Stimulated activated CD4-positive, alpha-beta T cell treated with anti-CD3 and anti-CD28 coated beads, Interleukin-2, amount 100 ng/mL, for 4 hours (primary cell): ENCODE measurements at regions not wholly inside any gene's neighbourhood (a gene's known extent, or its start where the extent isn't known, plus 50 kb on each side); places are given as distances from the start of the nearest gene placed in this dataset.

Experiments
- DNase-seq: peaks from one replicate; pipeline ENCODE4 v3.0.0-alpha.2; 2020; ENCODE audit warnings: low read depth

DNA sequence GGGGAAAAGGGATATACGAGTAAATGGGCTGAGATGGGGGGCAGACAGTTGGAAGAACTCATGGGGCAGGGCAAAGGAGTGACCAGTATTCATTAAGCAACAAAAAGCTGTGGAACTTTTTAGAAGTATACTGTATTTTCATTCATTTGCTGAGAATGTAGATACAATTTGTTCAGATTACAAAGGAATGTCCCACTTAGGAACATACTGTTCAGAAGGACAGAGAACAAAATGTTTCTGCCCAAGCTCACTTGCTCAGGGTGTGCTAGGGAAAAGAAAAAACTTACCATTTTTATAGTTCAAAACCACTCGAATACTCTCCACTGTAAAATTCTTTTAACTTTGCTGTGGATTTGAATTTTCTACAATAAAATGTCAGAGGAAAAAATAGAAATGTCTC lies 135.2 kb upstream of the AFF2 start:
- no peak for DNase-seq

DNA sequence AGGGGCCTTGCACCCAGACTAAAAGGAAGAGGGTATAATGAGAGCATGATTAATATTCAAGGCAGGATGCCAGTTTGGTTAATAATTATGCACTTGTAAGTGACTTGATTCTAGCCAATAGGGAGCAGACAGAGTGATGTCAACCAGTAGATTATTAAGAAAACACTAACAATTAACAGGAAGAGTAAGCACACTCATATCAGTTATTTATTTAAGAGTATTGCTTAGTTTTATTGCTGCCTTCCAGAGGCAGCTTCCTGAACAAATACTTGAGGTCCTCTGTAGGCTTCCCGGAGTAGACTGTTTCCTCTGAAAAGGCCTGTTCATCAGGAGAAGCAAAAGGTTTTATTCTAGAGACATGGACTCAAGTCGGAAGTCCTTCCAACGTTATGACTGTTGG lies 129.1 kb upstream of the AFF2 start:
- no peak for DNase-seq

DNA sequence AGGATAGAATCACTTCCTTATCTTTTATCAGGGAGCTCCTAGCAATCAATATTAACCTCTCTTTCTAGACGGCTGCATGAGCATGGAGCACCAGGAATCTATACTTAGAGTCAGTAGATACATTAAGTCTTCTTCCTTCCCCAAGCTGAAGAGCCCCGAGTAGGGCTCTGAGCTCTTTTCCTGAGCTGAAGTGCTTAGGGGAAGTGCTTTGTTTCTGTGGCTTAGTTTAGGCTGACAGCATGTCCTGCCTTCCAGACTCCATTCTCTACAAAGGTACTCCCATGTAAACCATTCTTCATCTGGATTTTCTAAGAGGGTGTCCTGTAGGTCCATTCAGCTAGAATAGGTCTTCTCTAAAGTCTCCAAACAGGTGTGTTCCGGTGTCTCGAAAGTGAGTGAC lies 127.5 kb upstream of the AFF2 start:
- no peak for DNase-seq

DNA sequence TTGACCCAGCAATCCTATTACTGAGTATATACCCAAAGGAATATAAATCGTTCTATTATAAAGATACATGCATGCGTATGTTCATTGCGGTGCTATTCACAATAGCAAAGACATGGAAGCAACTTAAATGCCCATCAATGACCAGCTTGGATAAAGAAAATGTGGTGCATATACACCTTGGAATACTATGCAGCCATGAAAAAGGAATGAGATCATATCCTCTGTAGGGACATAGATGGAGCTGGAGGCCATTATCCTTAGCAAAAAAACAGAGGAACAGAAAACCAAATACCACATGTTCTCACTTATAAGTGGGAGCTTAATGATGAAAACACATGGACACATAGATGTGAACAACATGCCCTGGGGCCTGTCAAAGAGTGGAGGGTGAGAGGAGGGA lies 124.1 kb upstream of the AFF2 start:
- DNase-seq: no peak

DNA sequence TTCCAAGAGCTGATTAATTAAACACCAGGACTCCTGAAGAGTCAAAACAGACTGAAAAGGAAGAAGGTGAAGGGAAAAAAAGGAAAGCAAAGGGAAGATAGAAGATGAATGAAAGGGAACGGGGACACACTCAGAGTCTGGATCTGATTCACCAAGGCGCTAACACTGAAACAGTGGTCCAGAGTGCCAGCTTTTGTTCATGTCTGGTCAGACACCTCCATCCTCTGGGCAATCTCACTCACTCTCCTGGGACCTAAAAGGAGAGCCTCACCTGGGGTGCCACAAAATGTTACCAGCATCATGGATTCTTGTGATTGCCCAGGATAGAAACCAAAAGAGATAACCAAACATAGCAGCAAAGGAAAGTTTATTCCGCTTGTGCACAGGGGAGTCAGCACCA lies 120.3 kb upstream of the AFF2 start:
- DNase-seq: no peak

DNA sequence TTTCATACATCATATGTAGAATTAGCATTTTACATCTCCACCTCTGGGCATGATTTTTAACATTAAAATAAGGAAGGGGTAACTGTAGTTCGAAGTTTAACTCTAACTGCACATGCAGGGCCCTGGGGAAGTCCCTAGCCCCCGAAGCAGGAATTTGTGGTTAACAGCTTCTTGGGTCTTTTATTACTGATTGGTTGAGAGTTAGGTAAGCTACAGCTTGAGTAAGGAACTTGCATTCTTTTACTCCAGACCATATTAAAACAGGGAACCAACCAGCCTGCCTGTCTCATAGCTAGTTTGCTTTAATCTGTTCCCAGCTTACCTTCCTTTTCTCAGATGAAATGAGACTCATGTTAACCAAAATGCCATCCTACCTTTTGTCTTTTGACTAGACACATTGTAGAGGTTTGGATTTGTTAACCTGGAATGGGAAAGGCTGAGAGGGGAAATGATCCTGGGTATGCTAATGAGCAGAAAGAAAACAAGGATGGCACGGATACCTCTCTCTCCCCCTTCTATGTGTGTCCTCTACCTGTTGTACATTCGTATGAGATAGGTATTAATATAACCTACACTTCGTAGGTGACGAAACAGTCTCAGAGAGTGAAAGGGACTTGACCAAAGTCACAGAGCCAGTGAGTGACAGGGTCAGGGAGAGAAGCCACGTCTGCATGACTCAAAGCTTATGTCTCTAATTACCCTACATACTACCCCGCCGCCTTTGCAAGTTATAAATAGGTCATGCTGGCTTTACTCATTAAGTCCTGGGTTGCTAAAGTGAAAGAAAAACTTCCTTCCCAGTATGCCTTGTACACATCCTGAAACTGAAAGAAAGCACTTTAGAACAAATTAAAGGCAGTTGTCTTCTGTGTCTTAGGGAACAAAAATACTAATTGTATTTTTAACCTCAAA lies 119.5 kb upstream of the AFF2 start:
- DNase-seq: peak; percentile 42

DNA sequence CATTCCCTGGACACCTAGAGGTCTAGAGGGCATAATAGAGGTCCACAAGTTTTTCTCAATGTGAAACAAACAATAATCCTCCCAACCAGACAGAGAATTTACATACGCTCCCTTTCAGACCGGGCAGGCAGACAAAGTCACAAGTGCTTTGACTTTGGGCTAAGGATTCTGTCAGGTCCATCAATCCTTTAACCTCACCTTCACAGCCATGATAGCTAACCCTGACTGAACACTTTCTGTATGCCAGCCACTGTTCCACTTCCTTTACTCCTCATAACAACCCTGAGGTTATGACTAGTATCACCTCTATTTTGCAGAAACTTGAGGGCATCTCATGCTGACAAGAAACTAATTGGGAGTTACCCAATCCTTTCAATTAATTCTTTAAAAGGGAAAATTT lies 118.8 kb upstream of the AFF2 start:
- no peak for DNase-seq

DNA sequence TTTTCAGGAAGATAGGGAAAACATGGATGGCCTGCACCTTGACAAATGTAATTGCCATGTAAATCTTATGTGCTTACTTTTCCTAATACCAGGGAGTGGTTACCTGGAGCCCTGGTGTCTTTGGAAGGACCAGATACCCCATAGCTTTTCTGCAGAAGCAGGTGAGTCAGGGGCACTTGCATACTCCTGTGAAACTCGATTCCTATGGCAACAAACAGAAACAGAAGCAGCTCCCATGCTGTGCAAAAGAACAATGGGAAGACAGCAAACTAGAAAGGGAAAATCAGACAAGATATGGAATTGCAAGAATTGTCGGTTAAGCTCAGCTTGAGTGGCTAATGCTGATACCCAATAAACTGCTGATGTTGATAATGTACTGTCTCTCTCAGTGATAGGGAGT lies 117.4 kb upstream of the AFF2 start:
- no peak for DNase-seq

DNA sequence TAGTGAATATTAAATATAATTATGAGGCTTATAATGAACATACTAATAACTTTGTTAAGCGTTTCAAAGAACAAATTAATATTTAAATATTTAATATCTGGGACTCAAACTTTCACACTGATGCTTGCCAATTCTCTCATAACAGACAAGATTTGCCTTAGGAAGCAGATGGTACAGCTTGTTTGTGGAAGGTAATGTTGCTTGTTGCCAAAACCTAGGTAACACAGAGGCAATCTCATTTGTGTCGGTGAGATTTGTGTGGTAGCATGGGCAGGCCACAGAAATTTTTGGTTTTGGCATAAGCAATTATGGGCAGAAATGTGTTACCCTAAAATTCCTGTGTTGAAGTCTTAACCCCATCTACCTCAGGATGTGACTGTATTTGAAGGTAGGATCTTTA lies 114.9 kb upstream of the AFF2 start:
- DNase-seq: no peak

DNA sequence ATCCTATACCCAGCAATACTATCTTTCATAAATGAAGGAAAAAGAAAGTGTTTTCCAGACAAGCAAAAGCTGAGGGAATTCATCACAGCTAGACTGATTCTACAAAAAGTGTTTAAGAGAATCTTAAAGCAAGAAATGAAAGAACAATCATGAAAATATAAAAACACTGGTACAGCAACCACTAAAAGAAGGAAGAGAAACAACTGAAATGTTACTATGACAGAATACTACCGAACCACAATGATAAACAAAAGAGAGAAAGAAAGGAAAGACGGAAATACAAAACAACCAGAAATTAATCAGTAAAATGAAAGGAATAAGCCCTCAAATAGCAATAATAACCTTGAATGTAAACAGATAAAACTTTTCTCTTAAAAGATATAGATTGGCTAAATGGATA lies 110.8 kb upstream of the AFF2 start:
- no peak for DNase-seq

DNA sequence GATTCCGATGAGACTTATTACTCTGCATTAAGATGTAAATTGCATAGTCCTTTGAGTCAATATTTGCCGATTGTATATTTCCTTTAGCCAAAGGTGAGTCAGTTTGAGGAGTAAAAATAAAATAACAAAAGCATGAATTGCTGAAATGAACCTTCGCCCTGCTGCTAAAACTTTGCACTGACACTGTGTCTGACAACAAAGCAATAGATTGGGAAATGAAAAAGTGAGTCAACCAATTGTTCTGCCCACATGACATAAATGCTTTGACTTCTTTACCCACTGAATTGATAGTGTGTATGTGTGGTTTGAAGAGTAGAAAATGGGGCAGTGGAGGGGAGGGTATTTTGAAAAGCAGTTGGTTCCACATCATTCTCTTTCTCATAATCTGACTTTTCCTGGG lies 88.4 kb upstream of the AFF2 start:
- DNase-seq: no peak

DNA sequence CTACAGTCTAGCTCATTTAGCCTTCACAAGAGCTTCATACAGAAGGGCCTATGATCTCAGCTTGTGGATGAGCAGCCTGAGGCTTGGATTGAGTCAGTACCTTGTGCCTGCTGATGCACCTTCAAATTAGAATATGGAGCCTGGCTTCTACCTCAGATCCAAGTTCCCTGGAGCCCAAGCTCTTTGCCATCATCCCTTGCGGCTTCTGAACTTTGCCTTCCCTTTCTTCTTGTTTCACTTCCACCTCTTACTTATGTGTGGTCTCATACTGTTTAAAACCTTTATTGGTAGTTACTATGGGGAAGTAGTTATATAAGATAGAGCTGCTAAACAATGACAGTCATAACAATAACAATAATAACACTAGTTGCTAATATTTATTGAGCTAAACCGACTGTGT lies 84.3 kb upstream of the AFF2 start:
- no peak for DNase-seq

DNA sequence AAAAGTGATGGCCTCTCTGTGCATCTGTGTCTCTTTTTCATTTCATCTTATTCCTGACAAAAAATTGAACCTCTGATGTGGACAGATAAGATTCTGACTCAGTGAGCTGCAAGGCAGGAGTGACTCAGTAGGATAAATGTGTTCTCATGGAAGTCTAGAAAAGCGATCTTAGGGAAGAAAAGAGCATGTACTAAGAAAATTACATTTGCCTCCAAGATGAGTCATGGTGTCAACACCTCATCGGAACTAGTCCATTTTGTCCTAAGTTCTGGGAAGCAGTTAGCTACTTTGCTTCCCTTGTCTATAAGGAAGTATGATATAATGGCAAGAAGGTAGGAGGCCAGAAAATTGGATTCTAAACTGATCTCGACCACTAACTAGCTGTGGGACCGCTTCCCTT lies 83.5 kb upstream of the AFF2 start:
- DNase-seq: no peak

DNA sequence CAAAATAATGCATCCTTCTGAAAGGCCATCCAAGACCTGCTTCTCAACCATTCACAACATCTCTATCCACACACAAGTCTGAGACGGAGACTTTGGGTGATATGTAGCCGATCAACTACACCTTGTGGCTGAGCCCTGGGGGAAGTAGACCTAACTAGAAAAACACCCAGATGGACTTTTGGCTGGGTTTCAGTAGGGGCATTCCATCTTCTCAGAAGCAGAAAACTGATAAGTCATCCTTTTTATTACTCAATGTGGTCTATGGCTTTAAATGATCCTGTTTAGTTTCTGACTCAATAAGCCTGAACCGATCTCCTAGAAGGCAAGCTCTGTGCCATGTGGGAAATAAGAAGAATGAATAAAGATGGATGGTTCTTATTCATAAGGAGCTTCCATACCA lies 82.5 kb upstream of the AFF2 start:
- DNase-seq: no peak

DNA sequence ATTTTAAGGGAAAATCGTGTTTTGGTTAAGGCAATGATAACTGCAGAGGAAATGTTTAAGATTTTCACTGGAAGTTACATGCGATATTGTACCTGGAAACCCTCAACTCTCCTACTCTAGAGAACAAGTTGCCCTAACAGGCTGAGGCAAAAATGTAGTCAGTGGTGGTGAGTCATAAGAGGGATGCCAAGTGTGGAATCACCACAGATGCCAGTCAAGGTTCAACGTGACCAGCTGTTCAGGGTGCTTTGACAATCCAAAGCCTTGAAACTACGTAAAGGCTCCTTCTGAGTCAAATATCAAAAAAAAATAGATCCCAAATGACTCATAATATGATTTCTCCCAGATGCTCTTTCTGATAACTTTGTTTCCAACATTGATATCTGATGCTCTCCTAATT lies 77.9 kb upstream of the AFF2 start:
- no peak for DNase-seq

DNA sequence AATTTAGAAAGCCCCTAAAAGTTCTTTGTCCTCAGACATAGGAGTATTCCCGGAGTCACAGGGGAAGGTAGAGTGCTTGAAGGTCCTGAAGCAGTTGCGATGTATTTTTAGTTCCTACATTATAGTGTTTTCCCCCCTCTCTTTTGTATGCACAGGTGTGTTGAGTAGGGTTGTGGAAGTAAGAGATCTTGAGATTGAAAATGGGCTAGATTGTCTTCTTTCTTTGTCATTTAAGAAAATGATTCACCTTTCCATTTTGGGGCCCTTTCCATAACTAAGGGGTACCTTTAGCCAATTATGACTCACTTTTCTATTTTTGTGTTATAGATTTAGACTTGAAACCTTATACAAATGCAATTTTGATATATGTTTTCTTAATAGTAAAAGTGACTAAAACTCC lies 75.8 kb upstream of the AFF2 start:
- DNase-seq: no peak

DNA sequence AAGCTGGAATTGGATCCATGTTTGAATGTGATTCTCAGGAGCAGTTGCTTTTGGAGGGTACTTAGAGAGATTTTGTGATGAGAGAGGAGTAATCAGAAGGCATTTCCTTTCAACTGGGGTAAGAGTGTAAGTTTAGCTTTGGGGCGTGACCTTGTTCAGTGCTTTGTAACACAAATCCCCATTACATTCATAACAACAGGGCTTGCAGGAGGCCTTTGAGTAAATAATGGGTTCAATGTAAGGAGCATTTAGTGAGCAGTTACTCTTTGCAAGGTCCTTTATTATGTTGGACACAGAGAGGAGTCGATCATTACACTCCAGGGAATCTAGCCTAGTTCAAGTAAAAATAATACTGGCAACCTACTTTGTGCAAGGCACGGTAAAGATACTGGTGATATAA lies 74.0 kb upstream of the AFF2 start:
- DNase-seq: no peak

DNA sequence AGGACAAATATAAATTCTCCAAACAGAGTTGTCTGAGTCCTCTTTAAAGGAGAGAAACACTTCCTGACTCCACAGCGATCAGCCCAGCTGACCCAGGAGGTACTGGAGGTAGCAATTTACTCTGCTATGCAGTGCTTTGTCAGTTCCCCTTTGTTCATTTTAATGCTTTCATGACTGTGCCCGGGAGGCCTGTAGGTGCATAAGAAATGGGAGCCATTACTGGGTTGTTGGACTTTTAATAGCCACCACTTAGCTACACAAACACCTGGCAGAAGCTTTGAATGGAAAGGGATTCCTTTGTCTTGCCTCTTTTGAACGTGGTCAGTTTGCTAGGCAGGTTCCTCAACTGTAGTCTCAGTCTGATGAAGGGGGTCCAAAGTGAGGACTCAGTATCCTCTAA lies 59.0 kb upstream of the AFF2 start:
- DNase-seq: no peak

DNA sequence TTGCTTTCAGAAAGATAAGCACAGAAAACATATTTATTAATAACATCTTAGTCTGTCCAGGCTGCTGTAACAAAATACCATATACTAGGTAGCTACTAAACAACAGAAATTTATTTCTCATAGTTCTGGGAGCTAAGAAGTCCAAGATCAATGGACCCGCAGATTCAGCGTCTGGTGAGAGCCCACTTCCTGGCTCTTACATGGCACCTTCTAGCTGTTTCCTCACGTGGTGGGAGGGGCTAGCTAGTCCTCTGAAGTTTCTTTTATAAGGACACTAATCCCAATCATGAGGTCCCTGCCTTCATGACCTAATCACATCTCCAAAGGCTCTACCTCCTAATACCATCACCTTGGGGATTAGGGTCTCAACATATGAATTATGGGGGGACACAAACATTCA lies 57.2 kb upstream of the AFF2 start:
- DNase-seq: no peak

DNA sequence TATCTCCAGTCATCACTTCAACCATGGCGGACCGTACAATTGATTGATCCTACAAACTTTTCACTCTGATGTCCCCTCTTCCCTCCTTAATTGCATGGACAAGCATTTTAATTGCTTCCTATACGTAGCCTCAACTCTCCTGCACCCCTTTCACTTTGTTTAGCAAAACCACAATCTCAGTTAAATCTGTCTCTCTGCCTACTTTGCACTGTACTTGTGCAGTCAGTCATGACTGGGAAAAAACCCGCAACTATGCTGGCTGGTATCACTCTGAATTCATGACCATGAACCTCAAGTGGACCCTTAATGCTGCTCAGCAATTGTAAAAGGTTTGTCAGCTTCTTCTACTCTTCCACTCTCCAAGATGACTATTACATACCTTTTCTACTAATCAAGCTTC lies 51.7 kb upstream of the AFF2 start:
- DNase-seq: no peak
